ENCODE measurements at regions not wholly inside any gene's neighbourhood (a gene's known extent, or its start where the extent isn't known, plus 50 kb on each side); places are given as distances from the start of the nearest gene placed in this dataset.

GRCh38 chr10:22105270-22105669 is 101.7 kb upstream of the DNAJC1 start:
- TF ChIP-seq ZNF768 (tag by site-specific recombination; IDR thresholded peaks at IDR 0.05) = no peak
- TF ChIP-seq ZNF514 (tag by site-specific recombination; IDR thresholded peaks at IDR 0.05) = no peak
- no peak for TF ChIP-seq ELK4 (IDR thresholded peaks at IDR 0.05; ENCODE audit: borderline replicate concordance, low read depth, low read length)
